IPS-18a (cell line): ENCODE measurements at regions not wholly inside any gene's neighbourhood (a gene's known extent, or its start where the extent isn't known, plus 50 kb on each side); places are given as distances from the start of the nearest gene placed in this dataset.

Experiments used
- H3K27ac ChIP-seq: one replicate; pipeline ENCODE4 v1.5.1; 2013; ENCODE audit warnings: low read length
- H3K27me3 ChIP-seq: one replicate; pipeline ENCODE4 v1.6.1; 2013; ENCODE audit warnings: mild to moderate bottlenecking, low read length; ENCODE audit not compliant: control insufficient read depth, insufficient read depth
- H3K36me3 ChIP-seq: one replicate; pipeline ENCODE4 v1.6.1; 2013; ENCODE audit warnings: low read depth, low read length; ENCODE audit not compliant: control insufficient read depth
- H3K4me1 ChIP-seq: one replicate; pipeline ENCODE4 v1.6.1; 2013; ENCODE audit warnings: low read depth, low read length; ENCODE audit not compliant: control insufficient read depth
- H3K4me3 ChIP-seq: one replicate; pipeline ENCODE4 v1.5.1; 2013; ENCODE audit warnings: low read length
- H3K9ac ChIP-seq: one replicate; pipeline ENCODE4 v1.6.1; 2013; ENCODE audit warnings: mild to moderate bottlenecking, low read length, moderate library complexity
- H3K9me3 ChIP-seq: one replicate; pipeline ENCODE4 v1.6.1; 2013; ENCODE audit warnings: low read depth, low read length; ENCODE audit not compliant: control insufficient read depth

GRCh38 chr1:56400526-56400925 is 178.8 kb downstream of the PLPP3 start:
- H3K27me3 ChIP-seq: no peaks in the 10 kb centered on the region
- H3K9ac ChIP-seq: no peak overlapping the region
- H3K27ac ChIP-seq: no peak overlapping the region
- H3K9me3 ChIP-seq: no peaks in the 10 kb centered on the region
- H3K4me1 ChIP-seq: no peaks in the 10 kb centered on the region
- no peak overlapping the region for H3K4me3 ChIP-seq
- no peaks in the 10 kb centered on the region for H3K36me3 ChIP-seq

GRCh38 chr1:56399795-56400194 is 179.6 kb downstream of the PLPP3 start:
- Histone ChIP-seq H3K4me1 (no peaks in the 10 kb centered on the region), H3K9ac (no peak overlapping the region), H3K4me3 (no peak overlapping the region), H3K27ac (no peak overlapping the region), H3K36me3 (no peaks in the 10 kb centered on the region), H3K9me3 (no peaks in the 10 kb centered on the region), H3K27me3 (no peaks in the 10 kb centered on the region)

GRCh38 chr1:56399326-56399725 is 180.0 kb downstream of the PLPP3 start:
- Histone ChIP-seq H3K4me3 (no peak overlapping the region), H3K27ac (no peak overlapping the region), H3K4me1 (no peaks in the 10 kb centered on the region), H3K36me3 (no peaks in the 10 kb centered on the region), H3K9ac (no peak overlapping the region), H3K9me3 (no peaks in the 10 kb centered on the region), H3K27me3 (no peaks in the 10 kb centered on the region)

- no peaks in the 10 kb centered on the region for H3K27me3 ChIP-seq
- H3K27ac ChIP-seq: no peak overlapping the region
- H3K9me3 ChIP-seq: no peaks in the 10 kb centered on the region
- no peak overlapping the region for H3K9ac ChIP-seq
- H3K4me1 ChIP-seq: no peaks in the 10 kb centered on the region
- H3K36me3 ChIP-seq: no peaks in the 10 kb centered on the region
- no peak overlapping the region for H3K4me3 ChIP-seq
These were observed 181.5 kb downstream of the PLPP3 start for GRCh38 chr1:56397811-56398231.

GRCh38 chr1:56397409-56397808 is 182.0 kb downstream of the PLPP3 start:
- no peaks in the 10 kb centered on the region for H3K4me1 ChIP-seq

GRCh38 chr1:56396581-56396980 is 182.8 kb downstream of the PLPP3 start:
- no peaks in the 10 kb centered on the region for H3K36me3 ChIP-seq
- H3K27me3 ChIP-seq: no peaks in the 10 kb centered on the region
- H3K27ac ChIP-seq: no peak overlapping the region
- H3K9me3 ChIP-seq: no peaks in the 10 kb centered on the region
- H3K4me3 ChIP-seq: no peak overlapping the region
- no peaks in the 10 kb centered on the region for H3K4me1 ChIP-seq
- H3K9ac ChIP-seq: no peak overlapping the region

More at GRCh38 chr1:56397409-56397808, 182.0 kb downstream of the PLPP3 start:
- Histone ChIP-seq H3K9ac (no peak overlapping the region), H3K9me3 (no peaks in the 10 kb centered on the region), H3K27ac (no peak overlapping the region), H3K27me3 (no peaks in the 10 kb centered on the region), H3K4me3 (no peak overlapping the region), H3K36me3 (no peaks in the 10 kb centered on the region)

GRCh38 chr1:56395776-56396175 is 183.6 kb downstream of the PLPP3 start:
- Histone ChIP-seq H3K9me3 (no peaks in the 10 kb centered on the region), H3K9ac (no peak overlapping the region), H3K4me1 (peaks cover 7% of the 10 kb centered on the region), H3K27me3 (no peaks in the 10 kb centered on the region), H3K4me3 (no peak overlapping the region), H3K36me3 (no peaks in the 10 kb centered on the region), H3K27ac (no peak overlapping the region)

GRCh38 chr1:56394298-56394697 is 185.1 kb downstream of the PLPP3 start:
- H3K27ac ChIP-seq: no peak overlapping the region
- no peaks in the 10 kb centered on the region for H3K9me3 ChIP-seq
- H3K4me3 ChIP-seq: no peak overlapping the region
- H3K4me1 ChIP-seq: peaks cover 14% of the 10 kb centered on the region
- no peak overlapping the region for H3K9ac ChIP-seq
- no peaks in the 10 kb centered on the region for H3K27me3 ChIP-seq
- H3K36me3 ChIP-seq: no peaks in the 10 kb centered on the region

GRCh38 chr1:56390934-56391731 is 188.2 kb downstream of the PLPP3 start:
- Histone ChIP-seq H3K4me3 (no peak overlapping the region), H3K4me1 (peaks cover 14% of the 10 kb centered on the region), H3K9ac (no peak overlapping the region), H3K36me3 (no peaks in the 10 kb centered on the region), H3K27ac (no peak overlapping the region), H3K27me3 (no peaks in the 10 kb centered on the region), H3K9me3 (no peaks in the 10 kb centered on the region)

GRCh38 chr1:56390232-56390867 is 189.0 kb downstream of the PLPP3 start:
- no peaks in the 10 kb centered on the region for H3K9me3 ChIP-seq
- H3K27ac ChIP-seq: no peak overlapping the region
- H3K9ac ChIP-seq: no peak overlapping the region
- H3K36me3 ChIP-seq: no peaks in the 10 kb centered on the region
- no peaks in the 10 kb centered on the region for H3K27me3 ChIP-seq
- peak overlapping the region; percentile 38 for H3K4me3 ChIP-seq
- peaks cover 14% of the 10 kb centered on the region for H3K4me1 ChIP-seq

- Histone ChIP-seq H3K36me3 (no peaks in the 10 kb centered on the region), H3K27me3 (no peaks in the 10 kb centered on the region), H3K27ac (no peak overlapping the region), H3K9ac (no peak overlapping the region), H3K9me3 (no peaks in the 10 kb centered on the region), H3K4me3 (no peak overlapping the region), H3K4me1 (peaks cover 14% of the 10 kb centered on the region)
These were observed 189.6 kb downstream of the PLPP3 start for GRCh38 chr1:56389813-56390212.
